ENCODE measurements at regions not wholly inside any gene's neighbourhood (a gene's known extent, or its start where the extent isn't known, plus 50 kb on each side); places are given as distances from the start of the nearest gene placed in this dataset.
A peak's percentile ranks its signal among the peaks of the same experiment; 100 is the strongest.

- no peak overlapping the region for H3K27ac ChIP-seq
- no peak for TF ChIP-seq ZFX (IDR thresholded peaks at IDR 0.05; ENCODE audit: borderline replicate concordance)
- no peak for TF ChIP-seq CTCF (IDR thresholded peaks at IDR 0.05)
These were observed 358.8 kb downstream of the MAN2A1 start for GRCh38 chr5:110048491-110048890.

GRCh38 chr5:110049816-110050215, 360.1 kb downstream of the MAN2A1 start:
- H3K27ac ChIP-seq: no peak overlapping the region
- TF ChIP-seq CTCF (IDR thresholded peaks at IDR 0.05) (no peak), ZFX (IDR thresholded peaks at IDR 0.05; ENCODE audit: borderline replicate concordance) (no peak)

- TF ChIP-seq CTCF (IDR thresholded peaks at IDR 0.05) (no peak), ZFX (IDR thresholded peaks at IDR 0.05; ENCODE audit: borderline replicate concordance) (no peak)
- H3K27ac ChIP-seq: no peak overlapping the region
These were observed 361.1 kb downstream of the MAN2A1 start for GRCh38 chr5:110050640-110051345.

- no peak overlapping the region for H3K27ac ChIP-seq
- TF ChIP-seq CTCF (IDR thresholded peaks at IDR 0.05): no peak
These were observed 363.5 kb downstream of the MAN2A1 start for GRCh38 chr5:110053205-110053604.

- no peak for TF ChIP-seq CTCF (IDR thresholded peaks at IDR 0.05)
- no peak for TF ChIP-seq ZFX (IDR thresholded peaks at IDR 0.05; ENCODE audit: borderline replicate concordance)
- no peak overlapping the region for H3K27ac ChIP-seq
These were observed 364.1 kb downstream of the MAN2A1 start for GRCh38 chr5:110053824-110054223.

GRCh38 chr5:110054240-110054639, 364.5 kb downstream of the MAN2A1 start:
- TF ChIP-seq ZFX (IDR thresholded peaks at IDR 0.05; ENCODE audit: borderline replicate concordance) (no peak), CTCF (IDR thresholded peaks at IDR 0.05) (peak; percentile 25)

GRCh38 chr5:110055302-110055701, 365.6 kb downstream of the MAN2A1 start:
- TF ChIP-seq ZFX (IDR thresholded peaks at IDR 0.05; ENCODE audit: borderline replicate concordance) (no peak), CTCF (IDR thresholded peaks at IDR 0.05) (no peak)

More at GRCh38 chr5:110054240-110054639, 364.5 kb downstream of the MAN2A1 start:
- no peak overlapping the region for H3K27ac ChIP-seq

More at GRCh38 chr5:110055302-110055701, 365.6 kb downstream of the MAN2A1 start:
- H3K27ac ChIP-seq: no peak overlapping the region

All from 22Rv1 (cell line).